ENCODE measurements at regions not wholly inside any gene's neighbourhood (a gene's known extent, or its start where the extent isn't known, plus 50 kb on each side); places are given as distances from the start of the nearest gene placed in this dataset.

- Histone ChIP-seq H3K27ac (no peak overlapping the region), H3K9me3 (no peaks in the 10 kb centered on the region), H3K36me3 (no peaks in the 10 kb centered on the region), H3K4me3 (no peak overlapping the region), H3K27me3 (peaks cover 0 to 9% of the 10 kb centered on the region in 2 donors), H3K4me1 (no peaks in the 10 kb centered on the region)
- intact Hi-C loops (cut with DNase I) = no loop called here
- TF ChIP-seq CTCF (IDR thresholded peaks at IDR 0.05) = no peak
- DNase-seq (no peak), ATAC-seq (no peak)
Observed at GRCh38 chr9:95801797-95802196, 73.7 kb upstream of the ERCC6L2 start.

- Histone ChIP-seq H3K36me3 (no peaks in the 10 kb centered on the region), H3K27ac (no peak overlapping the region), H3K9me3 (no peaks in the 10 kb centered on the region), H3K4me1 (no peaks in the 10 kb centered on the region), H3K4me3 (no peak overlapping the region), H3K27me3 (peaks cover 0 to 6% of the 10 kb centered on the region in 2 donors)
- intact Hi-C loops (cut with DNase I) = no loop called here
- no peak for ATAC-seq
- TF ChIP-seq CTCF (IDR thresholded peaks at IDR 0.05) = no peak
- no peak for DNase-seq
Observed at GRCh38 chr9:95796029-95796428, 79.5 kb upstream of the ERCC6L2 start.

- Histone ChIP-seq H3K27me3 (no peaks in the 10 kb centered on the region), H3K4me1 (no peaks in the 10 kb centered on the region), H3K9me3 (no peaks in the 10 kb centered on the region), H3K27ac (no peak overlapping the region), H3K4me3 (no peak overlapping the region), H3K36me3 (no peaks in the 10 kb centered on the region)
- intact Hi-C loops (cut with DNase I) = no loop called here
- TF ChIP-seq CTCF (IDR thresholded peaks at IDR 0.05) = no peak
- DNase-seq (peak in 1 of 4 donors; percentile 19), ATAC-seq (peak; percentile 45)
Observed at GRCh38 chr9:95793924-95794828, 81.3 kb upstream of the ERCC6L2 start.

- Histone ChIP-seq H3K4me1 (no peaks in the 10 kb centered on the region), H3K36me3 (no peaks in the 10 kb centered on the region), H3K27ac (no peak overlapping the region), H3K4me3 (no peak overlapping the region), H3K27me3 (no peaks in the 10 kb centered on the region), H3K9me3 (no peaks in the 10 kb centered on the region)
- intact Hi-C loops (cut with DNase I) = no loop called here
- TF ChIP-seq CTCF (IDR thresholded peaks at IDR 0.05) = no peak
- DNase-seq (no peak), ATAC-seq (no peak)
Observed at GRCh38 chr9:95791695-95792094, 83.8 kb upstream of the ERCC6L2 start.

GRCh38 chr9:95791286-95791685 lies 84.2 kb upstream of the ERCC6L2 start:
- no peak for TF ChIP-seq CTCF (IDR thresholded peaks at IDR 0.05)
- DNase-seq = no peak
- no peaks in the 10 kb centered on the region for H3K4me1 ChIP-seq
- intact Hi-C loops (cut with DNase I) = no loop called here
- no peaks in the 10 kb centered on the region for H3K9me3 ChIP-seq
- no peak for ATAC-seq
- no peak overlapping the region for H3K27ac ChIP-seq
- H3K36me3 ChIP-seq = no peaks in the 10 kb centered on the region
- H3K27me3 ChIP-seq = no peaks in the 10 kb centered on the region
- no peak overlapping the region for H3K4me3 ChIP-seq
